OCI-LY7 (cell line): ENCODE measurements at regions not wholly inside any gene's neighbourhood (a gene's known extent, or its start where the extent isn't known, plus 50 kb on each side); places are given as distances from the start of the nearest gene placed in this dataset.
"Not testable (repeated sequence)": the region's sequence is repeated elsewhere in the genome, so short reads cannot be mapped to it uniquely, and the experiment has no call there.

ENCODE experiments used
- BruUV-seq: library from RNA; stranded (reverse); fragments of 400-500 nt; replicated peaks from 2 replicates; lab custom pipeline; 2021; lab: Mats Ljungman, UMichigan
- CTCF ChIA-PET: fragments of 300-600 bp; sonication (Branson Sonifier 250); formaldehyde crosslinking; loops from one replicate; lab custom pipeline; 2022; ENCODE audit warnings: antibody characterized with exemption; ENCODE audit not compliant: unreplicated experiment; lab: Charles Lee
- POLR2A ChIA-PET: fragments of 300-600 bp; sonication (Branson Sonifier 250); formaldehyde crosslinking; loops from one replicate; lab custom pipeline; 2022; ENCODE audit warnings: antibody characterized with exemption; lab: Charles Lee
- DNase-seq: peaks from one replicate; pipeline ENCODE4 v3.0.0-alpha.2; 2015; ENCODE audit warnings: low spot score
- H2AFZ ChIP-seq: fragments of 200-600 bp; sonication (generic), shearing (Covaris generic); 2 replicates; pipeline ENCODE4 v1.6.1; 2014; ENCODE audit warnings: mild to moderate bottlenecking, antibody characterized with exemption, low read length, moderate library complexity
- H3K27ac ChIP-seq: fragments of 200-600 bp; sonication (generic); 2 replicates; pipeline ENCODE4 v1.5.1; 2014; ENCODE audit warnings: mixed run types, low read depth, mild to moderate bottlenecking, moderate library complexity, low read length, inconsistent platforms; ENCODE audit not compliant: poor library complexity, severe bottlenecking
- H3K36me3 ChIP-seq: fragments of 200-600 bp; sonication (generic); 2 replicates; pipeline ENCODE4 v1.6.1; 2014; ENCODE audit warnings: mild to moderate bottlenecking, antibody characterized with exemption, low read length, moderate library complexity, mixed read lengths; ENCODE audit not compliant: insufficient read depth
- H3K4me1 ChIP-seq: fragments of 200-600 bp; sonication (generic); 2 replicates; pipeline ENCODE4 v1.5.1; 2014; ENCODE audit warnings: mild to moderate bottlenecking, low read length; ENCODE audit not compliant: insufficient read depth, poor library complexity, severe bottlenecking
- H3K4me2 ChIP-seq: fragments of 200-600 bp; sonication (generic); 2 replicates; pipeline ENCODE4 v1.6.1; 2014; ENCODE audit warnings: mild to moderate bottlenecking, low read length
- H3K4me3 ChIP-seq: fragments of 200-600 bp; sonication (generic); 2 replicates; pipeline ENCODE4 v1.5.1; 2014; ENCODE audit warnings: mild to moderate bottlenecking, low read depth, low read length; ENCODE audit not compliant: poor library complexity, severe bottlenecking
- H3K79me2 ChIP-seq: fragments of 200-600 bp; sonication (generic); 2 replicates; pipeline ENCODE4 v1.6.1; 2016; ENCODE audit warnings: low read depth, mild to moderate bottlenecking, low read length, moderate library complexity, mixed read lengths; ENCODE audit not compliant: insufficient read depth
- H3K9me2 ChIP-seq: fragments of 200-600 bp; sonication (generic); 2 replicates; pipeline ENCODE4 v1.6.1; 2016; ENCODE audit warnings: mild to moderate bottlenecking, low read length, mixed read lengths; ENCODE audit not compliant: insufficient read depth
- H3K9me3 ChIP-seq: fragments of 200-600 bp; sonication (generic); 2 replicates; pipeline ENCODE4 v1.6.1; 2014; ENCODE audit warnings: mild to moderate bottlenecking, mixed run types, low read length, mixed read lengths
- H4K20me1 ChIP-seq: fragments of 200-600 bp; sonication (generic); 2 replicates; pipeline ENCODE4 v1.6.1; 2014; ENCODE audit warnings: mild to moderate bottlenecking, antibody characterized with exemption, low read length, moderate library complexity, mixed read lengths; ENCODE audit not compliant: insufficient read depth
- intact Hi-C: fragments of 100-400 bp; cut with micrococcal nuclease; formaldehyde crosslinking; loops from one replicate; pipeline ENCODE4 v1.10.0; 2022; ENCODE audit not compliant: unreplicated experiment
- TF ChIP-seq, protein P1 (sequence below): fragments of 200-600 bp; sonication (generic); conservative IDR thresholded peaks from 2 replicates; pipeline ENCODE4 v1.5.1; 2014; ENCODE audit warnings: mild to moderate bottlenecking, antibody characterized with exemption, low read length, moderate library complexity, mixed read lengths

DNA sequence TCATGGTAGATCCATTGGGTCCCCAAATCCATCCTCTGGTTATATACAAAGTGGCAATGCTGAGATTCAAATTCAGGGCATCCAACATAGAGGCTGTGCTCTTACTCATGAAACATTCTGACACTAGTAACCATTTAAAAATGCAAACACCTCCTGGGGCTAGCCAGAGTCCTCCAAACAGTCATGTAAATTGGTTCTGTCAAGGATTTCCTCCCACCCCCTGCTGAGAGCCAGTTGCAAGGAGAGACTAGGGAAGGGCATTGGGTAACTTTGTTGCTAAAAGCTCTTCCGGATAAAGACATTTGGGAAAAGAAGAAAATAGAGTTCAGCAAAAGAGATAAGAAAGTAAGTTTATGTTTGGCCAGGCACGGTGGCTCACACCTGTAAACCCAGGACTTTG, 58.3 kb downstream of the ART5 start:
- H4K20me1 ChIP-seq, BruUV-seq, H3K9me2 ChIP-seq, H3K4me1 ChIP-seq, H3K4me2 ChIP-seq, H3K36me3 ChIP-seq, H3K79me2 ChIP-seq, POLR2A ChIA-PET, CTCF ChIA-PET, H3K4me3 ChIP-seq, DNase-seq, H3K9me3 ChIP-seq, intact Hi-C loops, H3K27ac ChIP-seq, H2AFZ ChIP-seq: not testable (repeated sequence)

DNA sequence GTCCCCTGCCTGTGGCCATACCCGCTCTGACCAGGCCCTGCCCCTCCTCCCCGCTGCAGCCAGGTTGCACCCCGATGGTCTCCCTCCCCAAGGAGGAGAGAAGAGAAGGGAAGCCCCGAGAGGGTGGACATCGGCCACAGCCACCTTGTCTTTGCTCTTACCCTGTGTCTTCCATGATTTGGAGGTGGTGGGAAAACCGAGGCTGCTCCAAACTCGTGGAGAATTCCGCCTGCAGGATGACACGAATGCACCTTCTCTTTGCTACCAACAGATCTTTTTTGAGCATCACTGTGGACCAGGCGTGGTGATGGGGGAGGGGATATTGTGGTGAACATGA, 60.4 kb downstream of the ART5 start:
- CTCF ChIA-PET: not testable (repeated sequence)

DNA sequence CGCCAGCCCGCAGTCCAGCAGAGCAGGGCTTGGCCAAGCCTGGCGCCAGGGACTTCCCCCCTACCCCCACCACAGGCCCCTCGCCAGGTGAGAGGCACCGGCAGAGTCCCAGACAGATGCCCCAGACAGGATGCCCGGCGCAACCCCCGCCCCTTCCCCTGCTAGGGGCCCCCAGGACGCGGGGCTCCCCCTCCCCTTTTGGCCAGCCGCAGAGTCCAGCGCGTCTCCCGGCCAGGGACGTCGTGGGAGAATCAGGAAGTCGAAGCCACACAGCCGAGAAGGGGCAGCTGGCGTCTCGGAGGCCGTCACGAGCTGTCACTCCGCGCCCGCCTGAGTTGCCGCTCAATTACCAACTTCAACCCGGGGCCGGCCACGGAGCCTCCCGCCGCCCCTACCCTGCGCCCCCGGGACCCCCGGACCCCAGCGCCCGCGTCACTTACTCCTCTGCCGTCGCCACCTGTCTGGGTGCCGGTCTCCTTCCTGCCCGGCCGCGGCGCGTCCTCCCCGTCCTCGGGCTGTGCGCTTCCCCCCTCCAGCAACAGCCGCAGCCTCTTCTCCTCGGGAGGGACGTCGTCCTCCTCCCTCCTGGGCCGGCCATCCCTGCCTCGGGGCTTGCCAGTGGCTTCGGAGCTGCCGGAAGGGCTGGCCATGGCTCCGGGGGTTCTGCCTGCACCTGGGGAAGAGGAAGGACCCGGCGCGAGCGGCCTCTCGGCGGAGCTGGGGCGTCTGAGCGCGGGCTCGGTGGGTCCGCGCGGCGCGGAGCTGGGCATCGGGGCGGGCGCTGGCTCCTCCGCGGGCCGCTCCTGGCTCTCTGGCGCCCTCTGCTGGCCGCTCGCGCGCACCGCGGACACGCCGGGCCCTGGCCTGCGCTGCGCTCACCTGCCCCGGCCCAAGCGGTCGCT, 61.1 kb downstream of the ART5 start:
- DNase-seq: peak; percentile 18
- peak overlapping the region; percentile 16 for H3K4me3 ChIP-seq
- POLR2A ChIA-PET: not testable (repeated sequence)

More for the DNA sequence above, 60.4 kb downstream of the ART5 start:
- H3K4me2 ChIP-seq: peak overlapping the region; percentile 16; the same call in 1 of the 2 replicates
- DNase-seq, H3K36me3 ChIP-seq, BruUV-seq, H3K27ac ChIP-seq, H3K9me2 ChIP-seq, H2AFZ ChIP-seq, intact Hi-C loops, H3K79me2 ChIP-seq, H3K4me1 ChIP-seq, H4K20me1 ChIP-seq, POLR2A ChIA-PET, H3K4me3 ChIP-seq, H3K9me3 ChIP-seq: not testable (repeated sequence)

DNA sequence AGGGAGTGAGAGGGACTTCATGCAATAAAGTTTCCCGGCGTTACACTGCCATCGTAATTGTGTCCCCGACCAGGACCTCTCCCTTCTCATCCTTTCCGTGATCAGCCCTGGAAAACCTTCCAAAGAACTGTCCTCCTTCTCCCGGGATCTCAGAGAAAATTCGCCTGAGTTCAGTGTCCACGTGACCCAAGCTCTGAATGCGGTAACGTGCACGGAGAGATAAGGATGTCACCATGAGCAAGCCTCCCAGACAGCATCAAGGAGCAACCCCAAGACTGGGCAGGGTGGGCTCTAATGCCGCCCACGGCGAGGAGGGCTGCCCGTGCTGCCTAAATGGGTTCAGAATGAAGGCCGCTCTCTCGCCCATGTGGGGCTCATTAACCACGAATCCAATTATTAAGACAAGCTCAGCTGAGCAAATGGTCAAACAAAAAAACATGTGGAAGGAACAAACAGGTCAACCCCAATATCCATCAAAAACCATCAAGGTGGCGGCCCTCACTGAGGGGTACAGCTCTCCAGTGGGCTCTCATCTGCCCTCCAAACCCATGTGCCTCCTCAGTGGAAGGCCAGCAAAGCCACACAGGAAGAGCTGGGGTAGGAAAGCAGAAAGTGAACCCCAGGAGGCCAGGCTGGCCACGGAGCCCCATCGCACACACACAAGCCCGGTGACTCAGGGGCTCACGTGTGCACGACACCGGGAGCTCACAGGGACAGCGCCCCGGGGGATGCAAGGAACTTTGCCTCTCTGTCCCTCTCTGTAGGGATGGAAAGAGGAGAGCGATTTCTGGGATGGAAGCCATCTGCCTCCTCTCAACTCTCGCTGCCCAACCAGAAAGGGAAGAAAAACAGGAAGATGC, 62.0 kb downstream of the ART5 start:
- intact Hi-C loops, H3K79me2 ChIP-seq, H3K27ac ChIP-seq, POLR2A ChIA-PET, H3K36me3 ChIP-seq, H4K20me1 ChIP-seq, H2AFZ ChIP-seq, BruUV-seq, CTCF ChIA-PET, H3K4me1 ChIP-seq, H3K4me2 ChIP-seq, H3K9me2 ChIP-seq, H3K4me3 ChIP-seq, H3K9me3 ChIP-seq, DNase-seq: not testable (repeated sequence)

More for the DNA sequence above, 61.1 kb downstream of the ART5 start:
- H2AFZ ChIP-seq, H3K27ac ChIP-seq, H3K79me2 ChIP-seq, H3K4me1 ChIP-seq, H3K36me3 ChIP-seq, H3K9me3 ChIP-seq, BruUV-seq, H3K9me2 ChIP-seq, CTCF ChIA-PET, intact Hi-C loops, H4K20me1 ChIP-seq: not testable (repeated sequence)
- TF ChIP-seq, protein P1, sequence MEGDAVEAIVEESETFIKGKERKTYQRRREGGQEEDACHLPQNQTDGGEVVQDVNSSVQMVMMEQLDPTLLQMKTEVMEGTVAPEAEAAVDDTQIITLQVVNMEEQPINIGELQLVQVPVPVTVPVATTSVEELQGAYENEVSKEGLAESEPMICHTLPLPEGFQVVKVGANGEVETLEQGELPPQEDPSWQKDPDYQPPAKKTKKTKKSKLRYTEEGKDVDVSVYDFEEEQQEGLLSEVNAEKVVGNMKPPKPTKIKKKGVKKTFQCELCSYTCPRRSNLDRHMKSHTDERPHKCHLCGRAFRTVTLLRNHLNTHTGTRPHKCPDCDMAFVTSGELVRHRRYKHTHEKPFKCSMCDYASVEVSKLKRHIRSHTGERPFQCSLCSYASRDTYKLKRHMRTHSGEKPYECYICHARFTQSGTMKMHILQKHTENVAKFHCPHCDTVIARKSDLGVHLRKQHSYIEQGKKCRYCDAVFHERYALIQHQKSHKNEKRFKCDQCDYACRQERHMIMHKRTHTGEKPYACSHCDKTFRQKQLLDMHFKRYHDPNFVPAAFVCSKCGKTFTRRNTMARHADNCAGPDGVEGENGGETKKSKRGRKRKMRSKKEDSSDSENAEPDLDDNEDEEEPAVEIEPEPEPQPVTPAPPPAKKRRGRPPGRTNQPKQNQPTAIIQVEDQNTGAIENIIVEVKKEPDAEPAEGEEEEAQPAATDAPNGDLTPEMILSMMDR: peak; percentile 64
- H3K4me2 ChIP-seq: peak overlapping the region; percentile 16; the same call in 1 of the 2 replicates

DNA sequence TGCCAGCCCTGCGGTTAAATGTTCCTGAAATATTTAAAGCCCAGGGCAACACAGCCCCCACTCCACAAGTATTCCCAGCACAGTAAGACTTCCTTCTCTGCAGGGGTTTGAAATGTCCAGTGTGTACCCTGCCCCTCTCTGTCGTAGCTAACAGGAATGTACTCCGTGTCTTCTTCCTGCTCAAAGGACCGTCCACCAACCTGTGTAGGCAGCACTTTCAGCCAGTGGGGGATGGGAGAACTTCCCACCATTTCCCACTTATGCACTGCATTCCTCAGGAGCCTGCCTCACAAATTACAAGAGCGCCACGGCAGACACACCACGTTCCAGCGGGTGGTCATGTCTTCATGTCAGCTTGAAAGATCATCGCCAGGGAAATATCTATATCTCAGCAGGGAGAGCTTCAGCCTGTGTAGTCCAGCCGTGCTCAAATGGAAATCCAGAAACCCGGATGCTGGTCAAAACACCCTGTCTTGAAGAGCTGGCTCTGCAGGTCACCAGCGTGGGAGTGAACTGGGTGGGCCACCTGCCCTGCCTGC, 65.7 kb downstream of the ART5 start:
- POLR2A ChIA-PET, H3K4me3 ChIP-seq, intact Hi-C loops, BruUV-seq, H4K20me1 ChIP-seq, H2AFZ ChIP-seq, H3K9me2 ChIP-seq, DNase-seq, H3K4me1 ChIP-seq, H3K9me3 ChIP-seq, H3K79me2 ChIP-seq, H3K27ac ChIP-seq, H3K4me2 ChIP-seq, CTCF ChIA-PET, H3K36me3 ChIP-seq: not testable (repeated sequence)
